ENCODE measurements at regions not wholly inside any gene's neighbourhood (a gene's known extent, or its start where the extent isn't known, plus 50 kb on each side); places are given as distances from the start of the nearest gene placed in this dataset.

- TF ChIP-seq CTCF (conservative IDR thresholded peaks at IDR 0.05) (no peak), ZFX (IDR thresholded peaks at IDR 0.05) (no peak)
Measured at GRCh38 chr6:48957781-48958180, 505.3 kb downstream of the MMUT start.

Data from C4-2B (cell line).